ENCODE measurements at regions not wholly inside any gene's neighbourhood (a gene's known extent, or its start where the extent isn't known, plus 50 kb on each side); places are given as distances from the start of the nearest gene placed in this dataset.

DNA sequence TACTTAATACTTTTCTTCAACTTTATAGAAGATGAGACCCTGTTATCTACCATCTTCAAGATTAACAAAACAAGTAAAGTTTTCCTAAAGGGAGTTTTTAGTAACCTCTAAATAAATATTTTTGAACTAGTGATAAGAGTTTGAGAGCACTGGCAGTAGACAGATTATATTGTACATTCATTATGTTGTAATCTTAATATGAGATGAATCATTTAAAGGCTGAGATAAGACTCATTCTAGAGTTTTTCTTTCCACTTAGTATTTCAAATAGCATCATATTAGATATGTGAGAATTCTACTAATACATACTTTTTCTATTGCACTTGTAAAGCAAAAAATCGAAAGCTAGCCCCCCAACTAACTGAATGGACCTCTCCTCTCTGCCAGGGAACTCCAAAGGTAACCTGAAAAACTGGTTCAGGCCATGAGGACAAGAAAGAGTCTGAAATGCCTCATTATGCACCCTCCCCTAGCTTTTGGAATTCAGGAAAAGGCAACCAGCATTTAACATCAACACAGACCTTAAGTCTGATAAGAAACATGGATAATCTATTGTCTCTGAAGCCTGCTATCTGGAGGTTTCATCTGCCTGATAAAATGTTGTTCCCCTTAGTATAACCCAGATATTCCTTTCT, 875.4 kb upstream of the SLC10A2 start:
- no peak for TF ChIP-seq GATA2 (IDR thresholded peaks at IDR 0.05; ENCODE audit: low read depth, low read length)
- TF ChIP-seq GATA3 (IDR thresholded peaks at IDR 0.05; ENCODE audit: low read depth, low read length) = no peak

GRCh38 chr13:103935117-103935516, 868.9 kb upstream of the SLC10A2 start:
- TF ChIP-seq GATA2 (IDR thresholded peaks at IDR 0.05; ENCODE audit: low read depth, low read length) (no peak), GATA3 (IDR thresholded peaks at IDR 0.05; ENCODE audit: low read depth, low read length) (no peak)

GRCh38 chr13:103931885-103932284, 865.7 kb upstream of the SLC10A2 start:
- TF ChIP-seq GATA2 (IDR thresholded peaks at IDR 0.05; ENCODE audit: low read depth, low read length) (no peak), GATA3 (IDR thresholded peaks at IDR 0.05; ENCODE audit: low read depth, low read length) (no peak)

GRCh38 chr13:103931331-103931845, 865.2 kb upstream of the SLC10A2 start:
- no peak for TF ChIP-seq GATA2 (IDR thresholded peaks at IDR 0.05; ENCODE audit: low read depth, low read length)
- no peak for TF ChIP-seq GATA3 (IDR thresholded peaks at IDR 0.05; ENCODE audit: low read depth, low read length)

DNA sequence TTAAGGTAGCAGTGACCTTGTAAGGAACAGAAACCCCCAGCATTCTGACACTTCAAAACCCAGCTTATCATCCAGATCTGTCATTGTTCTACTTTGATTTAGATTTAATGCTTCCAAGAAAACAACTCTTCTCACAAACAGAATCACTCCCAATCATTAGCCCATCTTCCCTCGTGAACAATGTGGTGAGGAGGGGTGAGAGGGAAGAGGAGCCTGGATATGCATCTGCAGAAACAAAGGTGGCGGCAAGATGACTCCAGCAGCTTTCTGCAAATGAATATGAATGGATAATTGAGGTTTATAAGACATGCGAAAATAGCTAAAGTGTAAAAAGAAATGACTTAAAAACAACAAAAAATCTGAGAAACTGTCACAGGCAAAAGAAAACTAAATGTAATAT, 859.9 kb upstream of the SLC10A2 start:
- no peak for TF ChIP-seq GATA3 (IDR thresholded peaks at IDR 0.05; ENCODE audit: low read depth, low read length)
- no peak for TF ChIP-seq GATA2 (IDR thresholded peaks at IDR 0.05; ENCODE audit: low read depth, low read length)

DNA sequence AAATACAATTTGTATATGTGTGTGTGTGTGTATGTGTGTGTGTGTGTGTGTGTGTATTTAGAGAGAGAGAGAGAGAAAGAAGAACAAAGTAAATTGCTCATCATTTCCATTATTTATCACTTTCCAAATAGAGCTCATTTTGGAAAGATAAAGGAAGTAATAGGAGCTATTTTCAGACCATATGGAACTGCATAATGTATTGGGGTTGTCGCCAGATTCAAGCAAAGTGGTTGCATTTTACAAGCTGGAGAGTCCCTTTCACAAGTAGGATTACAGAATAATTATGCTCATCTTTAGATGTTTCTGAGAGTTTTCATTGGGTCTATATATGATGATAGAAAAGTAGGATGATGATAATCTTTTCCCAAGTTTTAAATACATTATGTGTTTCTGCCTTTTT, 842.7 kb upstream of the SLC10A2 start:
- TF ChIP-seq GATA3 (IDR thresholded peaks at IDR 0.05; ENCODE audit: low read depth, low read length) (no peak), GATA2 (IDR thresholded peaks at IDR 0.05; ENCODE audit: low read depth, low read length) (no peak)

- 0 out of 2 replicates have a peak, but pooled peaks have one; percentile 16 for TF ChIP-seq GATA2 (IDR thresholded peaks at IDR 0.05; ENCODE audit: low read depth, low read length)
- TF ChIP-seq GATA3 (IDR thresholded peaks at IDR 0.05; ENCODE audit: low read depth, low read length) = peak; percentile 98
These were observed 842.1 kb upstream of the SLC10A2 start for GRCh38 chr13:103908274-103908673.

DNA sequence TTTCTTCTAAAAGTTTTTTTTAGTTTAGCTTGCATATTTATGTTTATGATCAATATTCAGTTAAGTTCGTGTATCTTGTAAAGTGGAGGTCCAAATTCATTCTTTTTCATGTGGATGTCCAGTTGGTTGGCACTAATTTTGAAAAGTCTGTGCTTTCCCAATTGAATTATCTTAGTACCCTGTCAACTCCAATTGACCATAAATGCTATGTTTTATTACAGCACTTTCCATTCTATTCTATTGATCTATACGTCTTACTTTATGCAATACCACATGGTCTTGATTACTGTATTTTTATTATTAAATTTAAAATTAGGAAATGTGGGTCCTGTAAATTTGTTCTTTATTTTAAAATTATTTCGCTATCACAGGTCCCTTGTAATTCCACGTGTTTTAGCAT, 837.6 kb upstream of the SLC10A2 start:
- no peak for TF ChIP-seq GATA3 (IDR thresholded peaks at IDR 0.05; ENCODE audit: low read depth, low read length)
- TF ChIP-seq GATA2 (IDR thresholded peaks at IDR 0.05; ENCODE audit: low read depth, low read length) = no peak

DNA sequence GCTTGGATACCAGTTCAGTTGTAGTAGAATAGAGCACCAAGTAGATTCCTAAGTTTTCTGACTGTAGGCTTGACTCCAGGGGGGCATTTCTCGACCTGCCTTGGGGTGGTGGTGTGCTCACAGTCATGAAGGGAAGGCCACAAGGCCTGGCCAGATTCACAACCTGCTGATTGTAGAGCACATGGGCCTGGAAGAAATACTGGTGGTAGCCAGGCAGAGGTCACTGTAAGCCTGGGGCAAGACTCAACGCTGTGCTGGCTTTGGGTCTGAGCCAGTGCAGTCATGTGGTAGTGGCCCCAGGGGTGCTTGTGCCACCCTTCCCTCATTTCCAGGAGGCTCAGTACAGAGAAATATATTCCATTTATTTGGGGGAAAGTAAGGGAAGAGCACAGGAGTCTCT, 832.3 kb upstream of the SLC10A2 start:
- TF ChIP-seq GATA2 (IDR thresholded peaks at IDR 0.05; ENCODE audit: low read depth, low read length) (no peak), GATA3 (IDR thresholded peaks at IDR 0.05; ENCODE audit: low read depth, low read length) (no peak)

- TF ChIP-seq GATA2 (IDR thresholded peaks at IDR 0.05; ENCODE audit: low read depth, low read length) (no peak), GATA3 (IDR thresholded peaks at IDR 0.05; ENCODE audit: low read depth, low read length) (no peak)
These were observed 829.8 kb upstream of the SLC10A2 start for GRCh38 chr13:103895835-103896531.

GRCh38 chr13:103894626-103895025, 828.4 kb upstream of the SLC10A2 start:
- TF ChIP-seq GATA3 (IDR thresholded peaks at IDR 0.05; ENCODE audit: low read depth, low read length) (no peak), GATA2 (IDR thresholded peaks at IDR 0.05; ENCODE audit: low read depth, low read length) (no peak)

DNA sequence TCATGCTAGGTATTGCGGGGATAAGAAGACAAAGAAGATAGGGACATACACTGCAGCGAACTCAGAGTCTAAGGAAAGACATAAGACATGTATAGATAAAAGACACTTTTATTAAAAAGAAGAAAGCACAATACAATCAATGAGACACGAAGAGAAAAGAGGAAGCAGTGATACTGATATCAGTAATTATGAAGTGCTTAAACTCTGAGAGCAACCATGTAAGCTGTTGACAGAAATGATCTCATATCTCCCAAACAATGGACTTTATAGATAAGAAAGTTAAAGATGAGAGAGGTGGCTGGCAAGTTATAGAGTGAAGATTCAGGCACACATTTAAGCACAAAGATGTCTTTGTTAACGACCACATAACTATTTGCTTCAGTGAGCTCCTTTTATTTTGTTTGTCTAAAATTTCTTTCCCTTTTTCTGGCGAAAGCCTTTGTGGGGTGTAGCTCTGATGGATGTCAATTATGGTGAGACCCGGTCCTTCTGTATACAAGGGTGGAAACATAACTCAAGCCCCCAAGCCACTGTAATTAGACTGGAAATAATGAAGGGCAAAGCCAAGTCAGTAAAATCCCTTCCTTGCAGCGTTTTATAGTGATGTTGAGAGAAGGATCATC, 818.0 kb upstream of the SLC10A2 start:
- TF ChIP-seq GATA2 (IDR thresholded peaks at IDR 0.05; ENCODE audit: low read depth, low read length) = no peak
- TF ChIP-seq GATA3 (IDR thresholded peaks at IDR 0.05; ENCODE audit: low read depth, low read length) = no peak

DNA sequence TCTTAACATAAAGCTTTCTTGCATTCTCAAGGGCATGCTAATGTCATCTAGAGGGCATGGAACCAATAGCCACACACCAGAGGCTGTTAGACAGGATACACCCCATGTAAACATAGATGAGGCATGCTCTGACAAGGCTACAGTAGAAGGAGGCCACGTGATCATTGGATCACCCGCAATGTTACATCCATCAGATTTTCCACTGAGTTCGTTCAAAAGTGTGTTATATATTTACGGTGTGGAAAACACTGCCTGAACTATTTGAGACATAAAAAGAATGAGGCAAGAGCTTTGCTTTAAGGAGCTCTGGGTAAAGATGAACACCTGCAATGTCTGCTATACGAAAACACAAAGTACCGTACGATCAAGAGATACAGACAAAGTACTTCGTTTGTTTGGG, 817.5 kb upstream of the SLC10A2 start:
- TF ChIP-seq GATA2 (IDR thresholded peaks at IDR 0.05; ENCODE audit: low read depth, low read length) (no peak), GATA3 (IDR thresholded peaks at IDR 0.05; ENCODE audit: low read depth, low read length) (no peak)

DNA sequence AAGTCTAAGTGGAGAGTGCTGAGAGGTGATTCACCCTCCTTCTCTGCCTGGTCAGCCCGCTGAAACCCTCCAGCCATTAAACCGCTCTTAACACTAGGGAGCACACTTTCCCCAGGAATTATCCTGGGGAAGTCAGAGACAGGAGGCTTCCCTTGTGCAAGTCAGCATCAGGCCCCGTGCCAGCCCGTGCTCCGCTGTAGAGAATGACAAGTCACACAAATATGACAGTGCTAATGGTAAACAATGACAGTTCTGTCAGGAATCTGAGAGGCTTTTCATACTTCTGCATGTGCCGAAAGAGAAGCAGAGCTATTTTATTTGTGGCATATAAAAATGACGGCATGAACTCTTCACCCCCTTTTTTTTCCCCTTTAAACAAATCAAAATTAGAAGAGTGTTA, 816.9 kb upstream of the SLC10A2 start:
- TF ChIP-seq GATA3 (IDR thresholded peaks at IDR 0.05; ENCODE audit: low read depth, low read length) (no peak), GATA2 (IDR thresholded peaks at IDR 0.05; ENCODE audit: low read depth, low read length) (no peak)

Measured in SH-SY5Y (cell line).